Progenitor cell of endocrine pancreas (in vitro differentiated cells): ENCODE measurements at regions not wholly inside any gene's neighbourhood (a gene's known extent, or its start where the extent isn't known, plus 50 kb on each side); places are given as distances from the start of the nearest gene placed in this dataset.
"Not testable (repeated sequence)": the region's sequence is repeated elsewhere in the genome, so short reads cannot be mapped to it uniquely, and the experiment has no call there.

Experiments
- DNase-seq: peaks from one replicate; pipeline ENCODE4 v3.0.0; 2021; ENCODE audit warnings: low spot score; ENCODE audit not compliant: unreplicated experiment
- H3K27ac Mint-ChIP-seq: 2 replicates; pipeline ENCODE4 v1.8.0; 2021; ENCODE audit warnings: mild to moderate bottlenecking, moderate library complexity, mixed read lengths
- H3K27me3 Mint-ChIP-seq: 2 replicates; pipeline ENCODE4 v1.8.0; 2021; ENCODE audit warnings: mixed read lengths
- H3K36me3 Mint-ChIP-seq: 2 replicates; pipeline ENCODE4 v1.8.0; 2022; ENCODE audit warnings: mixed read lengths; ENCODE audit not compliant: insufficient read depth
- H3K4me1 Mint-ChIP-seq: 2 replicates; pipeline ENCODE4 v1.8.0; 2021; ENCODE audit warnings: low read depth, mixed read lengths
- H3K4me3 Mint-ChIP-seq: 2 replicates; pipeline ENCODE4 v1.8.0; 2021; ENCODE audit warnings: low read depth, mild to moderate bottlenecking, moderate library complexity, mixed read lengths
- H3K9me3 Mint-ChIP-seq: 2 replicates; pipeline ENCODE4 v1.8.0; 2021; ENCODE audit warnings: low read depth, mixed read lengths
- TF ChIP-seq, protein P1 (sequence below): fragments of 200-600 bp; sonication (generic); IDR thresholded peaks from one replicate; pipeline ENCODE4 v1.5.0; 2021; ENCODE audit warnings: antibody characterized with exemption, mild to moderate bottlenecking; ENCODE audit not compliant: unreplicated experiment

DNA sequence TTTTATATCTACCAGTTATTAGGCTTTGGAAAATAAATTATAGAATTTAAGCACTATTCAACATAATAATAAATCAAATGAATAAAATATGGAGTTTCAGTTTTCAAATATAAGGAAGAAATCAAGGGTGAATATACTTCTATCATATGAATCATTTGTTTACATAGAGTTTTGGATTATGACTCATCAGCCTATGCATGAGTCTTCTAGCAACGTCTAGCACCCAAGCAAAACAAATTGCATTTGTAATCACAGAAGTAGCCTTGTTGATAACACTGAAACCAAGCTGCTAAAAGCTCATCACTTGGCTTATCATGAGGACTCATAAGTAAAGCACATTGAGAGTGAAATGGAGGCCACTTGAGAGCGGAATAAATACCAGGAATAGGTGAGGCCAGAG, 434.6 kb downstream of the PCDH11X start:
- no peaks in the 10 kb centered on the region for H3K4me1 Mint-ChIP-seq
- DNase-seq = no peak
- TF ChIP-seq, protein P1, sequence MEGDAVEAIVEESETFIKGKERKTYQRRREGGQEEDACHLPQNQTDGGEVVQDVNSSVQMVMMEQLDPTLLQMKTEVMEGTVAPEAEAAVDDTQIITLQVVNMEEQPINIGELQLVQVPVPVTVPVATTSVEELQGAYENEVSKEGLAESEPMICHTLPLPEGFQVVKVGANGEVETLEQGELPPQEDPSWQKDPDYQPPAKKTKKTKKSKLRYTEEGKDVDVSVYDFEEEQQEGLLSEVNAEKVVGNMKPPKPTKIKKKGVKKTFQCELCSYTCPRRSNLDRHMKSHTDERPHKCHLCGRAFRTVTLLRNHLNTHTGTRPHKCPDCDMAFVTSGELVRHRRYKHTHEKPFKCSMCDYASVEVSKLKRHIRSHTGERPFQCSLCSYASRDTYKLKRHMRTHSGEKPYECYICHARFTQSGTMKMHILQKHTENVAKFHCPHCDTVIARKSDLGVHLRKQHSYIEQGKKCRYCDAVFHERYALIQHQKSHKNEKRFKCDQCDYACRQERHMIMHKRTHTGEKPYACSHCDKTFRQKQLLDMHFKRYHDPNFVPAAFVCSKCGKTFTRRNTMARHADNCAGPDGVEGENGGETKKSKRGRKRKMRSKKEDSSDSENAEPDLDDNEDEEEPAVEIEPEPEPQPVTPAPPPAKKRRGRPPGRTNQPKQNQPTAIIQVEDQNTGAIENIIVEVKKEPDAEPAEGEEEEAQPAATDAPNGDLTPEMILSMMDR = no peak
- H3K27me3 Mint-ChIP-seq = no peaks in the 10 kb centered on the region
- H3K27ac Mint-ChIP-seq = no peak overlapping the region
- H3K36me3 Mint-ChIP-seq = peaks cover 3% of the 10 kb centered on the region
- H3K4me3 Mint-ChIP-seq = no peak overlapping the region
- peaks cover 13% of the 10 kb centered on the region for H3K9me3 Mint-ChIP-seq

DNA sequence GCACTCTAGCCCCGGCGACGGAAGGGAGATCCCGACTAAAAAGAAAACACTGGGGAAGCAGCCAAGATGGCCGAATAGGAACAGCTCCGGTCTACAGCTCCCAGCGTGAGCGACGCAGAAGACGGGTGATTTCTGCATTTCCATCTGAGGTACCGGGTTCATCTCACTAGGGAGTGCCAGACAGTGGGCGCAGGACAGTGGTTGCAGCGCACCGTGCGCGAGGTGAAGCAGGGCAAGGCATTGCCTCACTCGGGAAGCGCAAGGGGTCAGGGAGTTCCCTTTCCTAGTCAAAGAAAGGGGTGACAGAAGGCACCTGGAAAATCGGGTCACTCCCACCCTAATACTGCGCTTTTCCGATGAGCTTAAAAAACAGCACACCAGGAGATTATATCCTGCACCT, 435.8 kb downstream of the PCDH11X start:
- H3K27me3 Mint-ChIP-seq, H3K36me3 Mint-ChIP-seq, H3K4me3 Mint-ChIP-seq, H3K27ac Mint-ChIP-seq, H3K4me1 Mint-ChIP-seq, DNase-seq: not testable (repeated sequence)
- peaks cover 13% of the 10 kb centered on the region for H3K9me3 Mint-ChIP-seq

DNA sequence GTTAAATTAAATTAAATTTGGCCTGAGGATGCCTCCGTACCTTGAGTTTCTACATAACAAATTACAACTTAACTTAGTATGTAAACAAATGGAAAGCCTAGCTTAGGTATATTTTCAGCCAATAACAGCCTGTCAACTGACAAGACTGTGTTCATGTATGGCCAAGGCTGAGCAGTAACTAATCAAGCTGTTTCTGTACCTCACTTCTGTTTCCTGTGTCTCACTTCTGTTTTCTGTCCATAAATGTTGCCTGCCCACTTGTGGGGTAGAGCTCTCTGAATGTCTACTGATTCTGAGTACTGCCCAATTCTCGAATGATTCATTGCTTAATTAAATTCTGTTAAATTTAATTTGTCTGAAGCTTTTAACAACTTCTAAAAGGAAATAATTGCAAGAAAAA, 445.2 kb downstream of the PCDH11X start:
- no peaks in the 10 kb centered on the region for H3K36me3 Mint-ChIP-seq
- H3K27ac Mint-ChIP-seq = no peak overlapping the region
- H3K27me3 Mint-ChIP-seq = no peaks in the 10 kb centered on the region
- H3K9me3 Mint-ChIP-seq = no peaks in the 10 kb centered on the region
- H3K4me1 Mint-ChIP-seq = no peaks in the 10 kb centered on the region
- DNase-seq = no peak
- H3K4me3 Mint-ChIP-seq = no peak overlapping the region
- TF ChIP-seq, protein P1 = no peak

DNA sequence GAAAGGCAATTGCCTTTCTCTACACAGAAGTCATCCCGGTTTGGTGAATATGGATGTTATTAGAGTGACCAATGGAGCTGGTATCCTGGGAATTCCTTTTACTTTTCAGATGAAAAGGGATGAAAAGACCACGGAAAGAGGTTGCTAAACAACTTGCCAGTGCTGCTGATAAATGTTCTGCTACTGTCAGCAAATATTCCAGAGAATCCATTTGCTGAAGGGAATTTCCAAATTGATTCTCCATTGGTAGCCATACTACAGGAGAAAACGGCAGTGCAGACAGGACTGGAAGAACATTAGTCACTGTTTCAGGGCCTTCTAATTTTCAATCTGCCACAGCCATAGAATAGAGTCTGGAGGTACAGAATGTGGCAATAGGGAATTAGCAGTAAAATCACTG, 451.5 kb downstream of the PCDH11X start:
- DNase-seq = no peak
- no peak overlapping the region for H3K27ac Mint-ChIP-seq
- peaks cover 4% of the 10 kb centered on the region for H3K9me3 Mint-ChIP-seq
- H3K36me3 Mint-ChIP-seq = no peaks in the 10 kb centered on the region
- no peak overlapping the region for H3K4me3 Mint-ChIP-seq
- TF ChIP-seq, protein P1 = no peak
- H3K4me1 Mint-ChIP-seq = no peaks in the 10 kb centered on the region
- no peaks in the 10 kb centered on the region for H3K27me3 Mint-ChIP-seq

DNA sequence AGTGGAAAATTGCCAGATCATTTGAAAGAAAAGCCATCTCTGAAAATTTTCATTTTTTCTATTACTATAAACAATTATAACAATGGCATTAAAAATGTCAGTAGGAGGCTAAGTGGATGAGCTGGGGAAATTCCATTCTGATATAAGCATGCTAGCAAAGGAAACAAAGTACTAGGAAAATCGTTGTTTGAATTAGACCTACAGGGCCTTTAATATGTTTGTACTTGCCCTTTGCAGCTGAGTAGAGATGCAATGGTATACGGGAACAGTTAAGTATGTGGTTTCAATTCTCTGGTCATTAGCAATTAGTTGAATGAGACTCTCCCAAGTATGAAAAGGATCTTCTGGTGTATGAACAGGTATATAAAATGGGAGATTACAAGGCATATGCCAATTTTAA, 452.2 kb downstream of the PCDH11X start:
- Mint-ChIP-seq H3K4me3 (no peak overlapping the region), H3K4me1 (no peaks in the 10 kb centered on the region), H3K9me3 (peaks cover 4% of the 10 kb centered on the region), H3K27ac (no peak overlapping the region), H3K36me3 (no peaks in the 10 kb centered on the region), H3K27me3 (no peaks in the 10 kb centered on the region)
- TF ChIP-seq, protein P1 = no peak
- no peak for DNase-seq

DNA sequence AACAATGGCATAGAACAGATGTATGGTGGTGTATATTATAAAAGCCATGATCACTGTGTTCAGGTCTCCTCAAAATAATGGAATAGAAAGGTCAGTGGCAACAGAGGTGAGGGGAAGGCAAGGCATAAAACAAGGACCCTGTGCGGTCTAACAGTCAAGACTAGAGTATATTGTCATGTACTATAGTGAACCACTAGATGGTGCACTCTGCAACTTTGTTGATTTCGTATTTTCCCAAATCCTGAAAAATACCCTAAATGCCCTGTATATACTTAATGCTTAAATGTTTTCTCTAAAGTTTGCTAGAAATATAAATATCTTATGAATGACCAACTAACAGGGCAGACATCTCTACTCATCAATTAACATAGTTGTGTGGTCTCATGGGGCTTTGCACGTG, 453.0 kb downstream of the PCDH11X start:
- Mint-ChIP-seq H3K9me3 (peaks cover 4% of the 10 kb centered on the region), H3K4me3 (no peak overlapping the region), H3K27ac (no peak overlapping the region), H3K36me3 (no peaks in the 10 kb centered on the region), H3K27me3 (no peaks in the 10 kb centered on the region), H3K4me1 (no peaks in the 10 kb centered on the region)
- TF ChIP-seq, protein P1 = peak; percentile 70
- DNase-seq = no peak
